ENCODE measurements at regions not wholly inside any gene's neighbourhood (a gene's known extent, or its start where the extent isn't known, plus 50 kb on each side); places are given as distances from the start of the nearest gene placed in this dataset.
"Not testable (repeated sequence)": the region's sequence is repeated elsewhere in the genome, so short reads cannot be mapped to it uniquely, and the experiment has no call there.

DNA sequence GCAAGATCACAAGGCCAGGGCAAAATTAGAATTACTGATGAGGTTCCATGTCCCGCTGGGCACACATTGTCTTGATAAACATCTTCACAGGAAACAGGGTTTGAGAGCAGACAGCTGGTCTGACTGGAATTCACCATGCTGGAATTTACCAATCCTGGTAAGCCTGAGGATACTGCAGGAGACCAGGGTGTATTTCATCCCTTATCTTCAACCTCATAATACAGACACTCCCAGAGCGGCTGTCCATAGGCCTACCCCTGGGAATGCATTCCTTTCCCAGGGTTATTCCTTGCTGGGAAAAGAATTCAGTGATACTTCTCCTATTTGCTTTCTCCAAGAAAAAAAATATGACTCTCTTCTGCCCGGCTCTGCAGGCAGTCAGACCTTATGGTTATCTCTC, 875.1 kb upstream of the ACVR2A start:
- H3K9ac ChIP-seq (ENCODE audit: low read length); H3K27ac ChIP-seq (ENCODE audit: low read depth, low read length); H3K36me3 ChIP-seq (ENCODE audit: control insufficient read depth in 1 of 2, insufficient read depth in 2 of 2, low read length in 2 of 2); H3K4me1 ChIP-seq (ENCODE audit: control insufficient read depth in 1 of 2, insufficient read depth in 2 of 2, low read length in 2 of 2); POLR2A ChIA-PET; H3K79me2 ChIP-seq (ENCODE audit: insufficient read depth, low read length); intact Hi-C loops (cut with micrococcal nuclease); H2AFZ ChIP-seq (ENCODE audit: low read depth, low read length, poor library complexity, severe bottlenecking); H3K27me3 ChIP-seq (ENCODE audit: insufficient read depth, low read length); DNase-seq (ENCODE audit: low read depth, low spot score); H3K4me3 ChIP-seq (replicated peaks in 1 of 2; ENCODE audit: low read depth in 1 of 2, low read length in 2 of 2); H4K20me1 ChIP-seq (ENCODE audit: insufficient read depth); ATAC-seq; CTCF ChIA-PET; RAD21 ChIA-PET (ENCODE audit: low non-redundant PET in 1 of 2, low total read pairs in 2 of 2, uncharacterized antibody in 2 of 2, unreplicated experiment in 2 of 2); H3K4me2 ChIP-seq (ENCODE audit: low read length); BruUV-seq (replicated peaks); H3K9me3 ChIP-seq (ENCODE audit: control insufficient read depth in 1 of 2, insufficient read depth in 1 of 2, low read depth in 1 of 2, low read length in 2 of 2); H3K9me2 ChIP-seq (ENCODE audit: insufficient read depth): not testable (repeated sequence)

DNA sequence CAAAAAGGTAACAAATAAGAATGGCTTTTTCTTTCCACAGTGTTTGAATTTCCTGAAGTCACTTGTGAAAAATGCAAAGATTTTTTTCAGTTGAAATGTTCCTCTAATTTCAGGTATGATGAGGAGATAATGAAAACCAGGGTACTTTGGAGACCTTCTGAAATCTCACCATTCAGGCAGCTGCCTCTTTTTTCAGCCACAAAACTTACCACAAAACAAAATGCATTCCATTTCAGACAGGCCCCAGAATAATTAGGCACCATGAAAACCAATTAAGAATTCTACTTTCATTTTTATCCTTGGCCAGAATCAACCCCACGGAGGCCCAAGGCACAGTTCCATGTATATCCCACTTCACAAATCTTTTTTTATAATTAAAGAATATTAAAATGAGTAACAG, 880.3 kb upstream of the ACVR2A start:
- Histone ChIP-seq H3K4me3 (replicated peaks in 1 of 2; ENCODE audit: low read depth in 1 of 2, low read length in 2 of 2) (no peak overlapping the region), H3K27ac (ENCODE audit: low read depth, low read length) (no peak overlapping the region), H3K36me3 (ENCODE audit: control insufficient read depth in 1 of 2, insufficient read depth in 2 of 2, low read length in 2 of 2) (no peaks in the 10 kb centered on the region), H2AFZ (ENCODE audit: low read depth, low read length, poor library complexity, severe bottlenecking) (no peak overlapping the region), H3K4me1 (ENCODE audit: control insufficient read depth in 1 of 2, insufficient read depth in 2 of 2, low read length in 2 of 2) (no peaks in the 10 kb centered on the region), H3K79me2 (ENCODE audit: insufficient read depth, low read length) (no peaks in the 10 kb centered on the region), H3K9me3 (ENCODE audit: control insufficient read depth in 1 of 2, insufficient read depth in 1 of 2, low read depth in 1 of 2, low read length in 2 of 2) (no peaks in the 10 kb centered on the region), H3K9me2 (ENCODE audit: insufficient read depth) (no peaks in the 10 kb centered on the region), H3K4me2 (ENCODE audit: low read length) (no peak overlapping the region), H4K20me1 (ENCODE audit: insufficient read depth) (no peaks in the 10 kb centered on the region), H3K9ac (ENCODE audit: low read length) (no peak overlapping the region), H3K27me3 (ENCODE audit: insufficient read depth, low read length) (no peaks in the 10 kb centered on the region)
- ChIA-PET CTCF (no interaction called here), POLR2A (no interaction called here), RAD21 (ENCODE audit: low non-redundant PET in 1 of 2, low total read pairs in 2 of 2, uncharacterized antibody in 2 of 2, unreplicated experiment in 2 of 2) (no interaction called here)
- no TSS peak for BruUV-seq (replicated peaks)
- intact Hi-C loops (cut with micrococcal nuclease): no loop called here
- no peak for DNase-seq (ENCODE audit: low read depth, low spot score)
- ATAC-seq: no peak
- TF ChIP-seq ELF1 (IDR thresholded peaks at IDR 0.05; ENCODE audit: borderline replicate concordance, low read depth) (no peak), TCF7L2 (IDR thresholded peaks at IDR 0.05; ENCODE audit: borderline replicate concordance, extremely low read depth, insufficient read depth, insufficient read length) (no peak), SIN3A (IDR thresholded peaks at IDR 0.05; ENCODE audit: low read depth) (no peak), POLR2AphosphoS5 (IDR thresholded peaks at IDR 0.05; ENCODE audit: low read depth, low read length) (no peak), EGR1 (IDR thresholded peaks at IDR 0.05; ENCODE audit: low read depth) (no peak), ZNF274 (IDR thresholded peaks at IDR 0.05; ENCODE audit: low read depth, low read length) (no peak), JUND (IDR thresholded peaks at IDR 0.05) (no peak), CBX3 (IDR thresholded peaks at IDR 0.05; ENCODE audit: low read depth) (no peak), ZFX (IDR thresholded peaks at IDR 0.05) (no peak), EZH2phosphoT487 (IDR thresholded peaks at IDR 0.05; ENCODE audit: borderline replicate concordance) (no peak)
- TF ChIP-seq, protein P1, sequence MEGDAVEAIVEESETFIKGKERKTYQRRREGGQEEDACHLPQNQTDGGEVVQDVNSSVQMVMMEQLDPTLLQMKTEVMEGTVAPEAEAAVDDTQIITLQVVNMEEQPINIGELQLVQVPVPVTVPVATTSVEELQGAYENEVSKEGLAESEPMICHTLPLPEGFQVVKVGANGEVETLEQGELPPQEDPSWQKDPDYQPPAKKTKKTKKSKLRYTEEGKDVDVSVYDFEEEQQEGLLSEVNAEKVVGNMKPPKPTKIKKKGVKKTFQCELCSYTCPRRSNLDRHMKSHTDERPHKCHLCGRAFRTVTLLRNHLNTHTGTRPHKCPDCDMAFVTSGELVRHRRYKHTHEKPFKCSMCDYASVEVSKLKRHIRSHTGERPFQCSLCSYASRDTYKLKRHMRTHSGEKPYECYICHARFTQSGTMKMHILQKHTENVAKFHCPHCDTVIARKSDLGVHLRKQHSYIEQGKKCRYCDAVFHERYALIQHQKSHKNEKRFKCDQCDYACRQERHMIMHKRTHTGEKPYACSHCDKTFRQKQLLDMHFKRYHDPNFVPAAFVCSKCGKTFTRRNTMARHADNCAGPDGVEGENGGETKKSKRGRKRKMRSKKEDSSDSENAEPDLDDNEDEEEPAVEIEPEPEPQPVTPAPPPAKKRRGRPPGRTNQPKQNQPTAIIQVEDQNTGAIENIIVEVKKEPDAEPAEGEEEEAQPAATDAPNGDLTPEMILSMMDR (IDR thresholded peaks at IDR 0.05 in 2 of 3, conservative IDR thresholded peaks at IDR 0.05 in 1 of 3; ENCODE audit: borderline replicate concordance in 1 of 3, insufficient read depth in 1 of 3, low read depth in 2 of 3, low read length in 2 of 3): no peak
- TF ChIP-seq, protein P2, sequence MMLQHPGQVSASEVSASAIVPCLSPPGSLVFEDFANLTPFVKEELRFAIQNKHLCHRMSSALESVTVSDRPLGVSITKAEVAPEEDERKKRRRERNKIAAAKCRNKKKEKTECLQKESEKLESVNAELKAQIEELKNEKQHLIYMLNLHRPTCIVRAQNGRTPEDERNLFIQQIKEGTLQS (IDR thresholded peaks at IDR 0.05): no peak
- TF ChIP-seq, protein P3, sequence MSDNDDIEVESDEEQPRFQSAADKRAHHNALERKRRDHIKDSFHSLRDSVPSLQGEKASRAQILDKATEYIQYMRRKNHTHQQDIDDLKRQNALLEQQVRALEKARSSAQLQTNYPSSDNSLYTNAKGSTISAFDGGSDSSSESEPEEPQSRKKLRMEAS (IDR thresholded peaks at IDR 0.05): no peak
- TF ChIP-seq, protein P4, sequence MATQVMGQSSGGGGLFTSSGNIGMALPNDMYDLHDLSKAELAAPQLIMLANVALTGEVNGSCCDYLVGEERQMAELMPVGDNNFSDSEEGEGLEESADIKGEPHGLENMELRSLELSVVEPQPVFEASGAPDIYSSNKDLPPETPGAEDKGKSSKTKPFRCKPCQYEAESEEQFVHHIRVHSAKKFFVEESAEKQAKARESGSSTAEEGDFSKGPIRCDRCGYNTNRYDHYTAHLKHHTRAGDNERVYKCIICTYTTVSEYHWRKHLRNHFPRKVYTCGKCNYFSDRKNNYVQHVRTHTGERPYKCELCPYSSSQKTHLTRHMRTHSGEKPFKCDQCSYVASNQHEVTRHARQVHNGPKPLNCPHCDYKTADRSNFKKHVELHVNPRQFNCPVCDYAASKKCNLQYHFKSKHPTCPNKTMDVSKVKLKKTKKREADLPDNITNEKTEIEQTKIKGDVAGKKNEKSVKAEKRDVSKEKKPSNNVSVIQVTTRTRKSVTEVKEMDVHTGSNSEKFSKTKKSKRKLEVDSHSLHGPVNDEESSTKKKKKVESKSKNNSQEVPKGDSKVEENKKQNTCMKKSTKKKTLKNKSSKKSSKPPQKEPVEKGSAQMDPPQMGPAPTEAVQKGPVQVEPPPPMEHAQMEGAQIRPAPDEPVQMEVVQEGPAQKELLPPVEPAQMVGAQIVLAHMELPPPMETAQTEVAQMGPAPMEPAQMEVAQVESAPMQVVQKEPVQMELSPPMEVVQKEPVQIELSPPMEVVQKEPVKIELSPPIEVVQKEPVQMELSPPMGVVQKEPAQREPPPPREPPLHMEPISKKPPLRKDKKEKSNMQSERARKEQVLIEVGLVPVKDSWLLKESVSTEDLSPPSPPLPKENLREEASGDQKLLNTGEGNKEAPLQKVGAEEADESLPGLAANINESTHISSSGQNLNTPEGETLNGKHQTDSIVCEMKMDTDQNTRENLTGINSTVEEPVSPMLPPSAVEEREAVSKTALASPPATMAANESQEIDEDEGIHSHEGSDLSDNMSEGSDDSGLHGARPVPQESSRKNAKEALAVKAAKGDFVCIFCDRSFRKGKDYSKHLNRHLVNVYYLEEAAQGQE (IDR thresholded peaks at IDR 0.05; ENCODE audit: low read depth): no peak
